H1 (cell line): ENCODE measurements at regions not wholly inside any gene's neighbourhood (a gene's known extent, or its start where the extent isn't known, plus 50 kb on each side); places are given as distances from the start of the nearest gene placed in this dataset.

Source experiments
- BCL11A ChIP-seq, 2 experiments: IDR thresholded peaks; one replicate each; pipeline ENCODE4 v1.6.1; 2011; ENCODE audit warnings: low read depth in 2 of 2, low read length in 2 of 2, mild to moderate bottlenecking in 2 of 2
- KDM4A ChIP-seq: IDR thresholded peaks from one replicate; pipeline ENCODE4 v1.7.1; 2012; ENCODE audit warnings: low read depth, mild to moderate bottlenecking, moderate library complexity, low read length, inconsistent platforms; ENCODE audit not compliant: severe bottlenecking
- POLR2A ChIP-seq, 2 experiments: IDR thresholded peaks; 1 replicate in 1 of 2; 2 replicates in 1 of 2; pipeline ENCODE4 v1.6.1; 2011; ENCODE audit warnings: low read depth in 2 of 2, low read length in 2 of 2, mild to moderate bottlenecking in 2 of 2; ENCODE audit errors: control extremely low read depth in 1 of 2
- TF ChIP-seq, protein P1 (sequence below): fragments of 300-600 bp; sonication (generic); IDR thresholded peaks from 2 replicates; pipeline ENCODE4 v1.7.1; 2012; ENCODE audit warnings: low read length, moderate library complexity, mild to moderate bottlenecking, inconsistent platforms; ENCODE audit not compliant: insufficient replicate concordance
- TF ChIP-seq, protein P2 (sequence below): IDR thresholded peaks from 2 replicates; pipeline ENCODE4 v1.6.1; 2012; ENCODE audit warnings: inconsistent platforms

DNA sequence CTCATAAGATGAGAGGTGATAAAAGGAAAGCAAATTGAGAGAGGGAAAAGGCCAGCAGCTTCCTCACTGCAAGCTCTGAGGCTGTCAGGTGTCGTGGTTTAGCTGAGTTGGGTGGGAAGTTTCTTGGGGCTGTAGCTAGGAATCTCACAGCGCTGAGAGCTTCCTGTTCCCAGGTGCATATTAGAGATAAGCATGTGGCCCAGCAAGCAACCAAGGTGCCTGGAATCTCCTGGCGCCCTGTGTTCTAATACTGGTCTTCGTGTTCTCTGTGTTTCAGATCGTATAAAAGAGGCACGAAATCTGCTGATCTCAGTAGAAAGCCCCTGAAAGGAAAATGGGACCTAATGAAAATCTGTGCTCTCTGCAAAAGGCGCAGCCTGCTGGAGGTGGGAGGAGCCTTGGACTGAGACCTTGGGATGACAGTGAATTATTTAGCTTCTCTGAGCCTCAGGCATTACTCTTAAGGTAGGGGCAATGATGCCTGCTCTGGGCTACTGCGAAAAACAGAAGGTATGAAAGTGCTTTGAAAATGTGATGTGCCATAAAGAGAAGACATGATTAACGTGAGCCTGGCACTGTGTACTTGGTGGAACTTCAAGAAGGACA lies 499.9 kb downstream of the TBL1XR1 start (continued):
- TF ChIP-seq, protein P1, sequence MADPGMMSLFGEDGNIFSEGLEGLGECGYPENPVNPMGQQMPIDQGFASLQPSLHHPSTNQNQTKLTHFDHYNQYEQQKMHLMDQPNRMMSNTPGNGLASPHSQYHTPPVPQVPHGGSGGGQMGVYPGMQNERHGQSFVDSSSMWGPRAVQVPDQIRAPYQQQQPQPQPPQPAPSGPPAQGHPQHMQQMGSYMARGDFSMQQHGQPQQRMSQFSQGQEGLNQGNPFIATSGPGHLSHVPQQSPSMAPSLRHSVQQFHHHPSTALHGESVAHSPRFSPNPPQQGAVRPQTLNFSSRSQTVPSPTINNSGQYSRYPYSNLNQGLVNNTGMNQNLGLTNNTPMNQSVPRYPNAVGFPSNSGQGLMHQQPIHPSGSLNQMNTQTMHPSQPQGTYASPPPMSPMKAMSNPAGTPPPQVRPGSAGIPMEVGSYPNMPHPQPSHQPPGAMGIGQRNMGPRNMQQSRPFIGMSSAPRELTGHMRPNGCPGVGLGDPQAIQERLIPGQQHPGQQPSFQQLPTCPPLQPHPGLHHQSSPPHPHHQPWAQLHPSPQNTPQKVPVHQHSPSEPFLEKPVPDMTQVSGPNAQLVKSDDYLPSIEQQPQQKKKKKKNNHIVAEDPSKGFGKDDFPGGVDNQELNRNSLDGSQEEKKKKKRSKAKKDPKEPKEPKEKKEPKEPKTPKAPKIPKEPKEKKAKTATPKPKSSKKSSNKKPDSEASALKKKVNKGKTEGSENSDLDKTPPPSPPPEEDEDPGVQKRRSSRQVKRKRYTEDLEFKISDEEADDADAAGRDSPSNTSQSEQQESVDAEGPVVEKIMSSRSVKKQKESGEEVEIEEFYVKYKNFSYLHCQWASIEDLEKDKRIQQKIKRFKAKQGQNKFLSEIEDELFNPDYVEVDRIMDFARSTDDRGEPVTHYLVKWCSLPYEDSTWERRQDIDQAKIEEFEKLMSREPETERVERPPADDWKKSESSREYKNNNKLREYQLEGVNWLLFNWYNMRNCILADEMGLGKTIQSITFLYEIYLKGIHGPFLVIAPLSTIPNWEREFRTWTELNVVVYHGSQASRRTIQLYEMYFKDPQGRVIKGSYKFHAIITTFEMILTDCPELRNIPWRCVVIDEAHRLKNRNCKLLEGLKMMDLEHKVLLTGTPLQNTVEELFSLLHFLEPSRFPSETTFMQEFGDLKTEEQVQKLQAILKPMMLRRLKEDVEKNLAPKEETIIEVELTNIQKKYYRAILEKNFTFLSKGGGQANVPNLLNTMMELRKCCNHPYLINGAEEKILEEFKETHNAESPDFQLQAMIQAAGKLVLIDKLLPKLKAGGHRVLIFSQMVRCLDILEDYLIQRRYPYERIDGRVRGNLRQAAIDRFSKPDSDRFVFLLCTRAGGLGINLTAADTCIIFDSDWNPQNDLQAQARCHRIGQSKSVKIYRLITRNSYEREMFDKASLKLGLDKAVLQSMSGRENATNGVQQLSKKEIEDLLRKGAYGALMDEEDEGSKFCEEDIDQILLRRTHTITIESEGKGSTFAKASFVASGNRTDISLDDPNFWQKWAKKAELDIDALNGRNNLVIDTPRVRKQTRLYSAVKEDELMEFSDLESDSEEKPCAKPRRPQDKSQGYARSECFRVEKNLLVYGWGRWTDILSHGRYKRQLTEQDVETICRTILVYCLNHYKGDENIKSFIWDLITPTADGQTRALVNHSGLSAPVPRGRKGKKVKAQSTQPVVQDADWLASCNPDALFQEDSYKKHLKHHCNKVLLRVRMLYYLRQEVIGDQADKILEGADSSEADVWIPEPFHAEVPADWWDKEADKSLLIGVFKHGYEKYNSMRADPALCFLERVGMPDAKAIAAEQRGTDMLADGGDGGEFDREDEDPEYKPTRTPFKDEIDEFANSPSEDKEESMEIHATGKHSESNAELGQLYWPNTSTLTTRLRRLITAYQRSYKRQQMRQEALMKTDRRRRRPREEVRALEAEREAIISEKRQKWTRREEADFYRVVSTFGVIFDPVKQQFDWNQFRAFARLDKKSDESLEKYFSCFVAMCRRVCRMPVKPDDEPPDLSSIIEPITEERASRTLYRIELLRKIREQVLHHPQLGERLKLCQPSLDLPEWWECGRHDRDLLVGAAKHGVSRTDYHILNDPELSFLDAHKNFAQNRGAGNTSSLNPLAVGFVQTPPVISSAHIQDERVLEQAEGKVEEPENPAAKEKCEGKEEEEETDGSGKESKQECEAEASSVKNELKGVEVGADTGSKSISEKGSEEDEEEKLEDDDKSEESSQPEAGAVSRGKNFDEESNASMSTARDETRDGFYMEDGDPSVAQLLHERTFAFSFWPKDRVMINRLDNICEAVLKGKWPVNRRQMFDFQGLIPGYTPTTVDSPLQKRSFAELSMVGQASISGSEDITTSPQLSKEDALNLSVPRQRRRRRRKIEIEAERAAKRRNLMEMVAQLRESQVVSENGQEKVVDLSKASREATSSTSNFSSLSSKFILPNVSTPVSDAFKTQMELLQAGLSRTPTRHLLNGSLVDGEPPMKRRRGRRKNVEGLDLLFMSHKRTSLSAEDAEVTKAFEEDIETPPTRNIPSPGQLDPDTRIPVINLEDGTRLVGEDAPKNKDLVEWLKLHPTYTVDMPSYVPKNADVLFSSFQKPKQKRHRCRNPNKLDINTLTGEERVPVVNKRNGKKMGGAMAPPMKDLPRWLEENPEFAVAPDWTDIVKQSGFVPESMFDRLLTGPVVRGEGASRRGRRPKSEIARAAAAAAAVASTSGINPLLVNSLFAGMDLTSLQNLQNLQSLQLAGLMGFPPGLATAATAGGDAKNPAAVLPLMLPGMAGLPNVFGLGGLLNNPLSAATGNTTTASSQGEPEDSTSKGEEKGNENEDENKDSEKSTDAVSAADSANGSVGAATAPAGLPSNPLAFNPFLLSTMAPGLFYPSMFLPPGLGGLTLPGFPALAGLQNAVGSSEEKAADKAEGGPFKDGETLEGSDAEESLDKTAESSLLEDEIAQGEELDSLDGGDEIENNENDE = no peak
- TF ChIP-seq POLR2A (IDR thresholded peaks at IDR 0.05; ENCODE audit: control extremely low read depth in 1 of 2, low read depth in 2 of 2, low read length in 2 of 2) = no peak
- TF ChIP-seq, protein P2, sequence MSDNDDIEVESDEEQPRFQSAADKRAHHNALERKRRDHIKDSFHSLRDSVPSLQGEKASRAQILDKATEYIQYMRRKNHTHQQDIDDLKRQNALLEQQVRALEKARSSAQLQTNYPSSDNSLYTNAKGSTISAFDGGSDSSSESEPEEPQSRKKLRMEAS = no peak
- TF ChIP-seq BCL11A (IDR thresholded peaks at IDR 0.05; ENCODE audit: low read depth in 2 of 2, low read length in 2 of 2) = no peak
- TF ChIP-seq KDM4A = no peak
